DND-41 (cell line): ENCODE measurements at regions not wholly inside any gene's neighbourhood (a gene's known extent, or its start where the extent isn't known, plus 50 kb on each side); places are given as distances from the start of the nearest gene placed in this dataset.

Source experiments
- EZH2 ChIP-seq: IDR thresholded peaks from 3 replicates; pipeline ENCODE4 v1.6.1; 2012; ENCODE audit warnings: borderline replicate concordance, low read depth, mild to moderate bottlenecking, moderate library complexity, low read length, inconsistent platforms; ENCODE audit not compliant: severe bottlenecking
- TF ChIP-seq, protein P1 (sequence below): IDR thresholded peaks from 2 replicates; pipeline ENCODE4 v1.5.1; 2012; ENCODE audit warnings: borderline replicate concordance, low read length, moderate library complexity, mild to moderate bottlenecking; ENCODE audit not compliant: poor library complexity, severe bottlenecking; ENCODE audit errors: extremely low read depth

DNA sequence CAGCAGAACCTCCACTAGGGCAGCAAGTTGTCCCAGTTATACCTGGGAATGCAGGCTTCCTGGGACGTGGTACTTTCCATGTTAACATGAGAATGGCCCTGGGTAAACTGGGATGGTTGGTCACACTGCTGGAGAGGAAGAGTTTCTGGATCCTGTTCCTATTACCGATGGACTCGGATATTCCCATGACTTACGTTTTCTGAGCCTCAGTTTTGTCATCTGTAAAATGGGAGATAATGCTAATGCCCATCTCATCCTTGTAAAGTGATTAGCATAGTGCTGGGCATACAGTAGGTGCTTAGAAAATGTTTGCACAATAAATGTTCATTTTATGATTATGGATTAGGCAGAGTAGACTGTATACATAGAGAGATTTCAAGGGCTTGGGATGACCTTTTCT is 280.9 kb upstream of the EEF2KMT start:
- TF ChIP-seq, protein P1, sequence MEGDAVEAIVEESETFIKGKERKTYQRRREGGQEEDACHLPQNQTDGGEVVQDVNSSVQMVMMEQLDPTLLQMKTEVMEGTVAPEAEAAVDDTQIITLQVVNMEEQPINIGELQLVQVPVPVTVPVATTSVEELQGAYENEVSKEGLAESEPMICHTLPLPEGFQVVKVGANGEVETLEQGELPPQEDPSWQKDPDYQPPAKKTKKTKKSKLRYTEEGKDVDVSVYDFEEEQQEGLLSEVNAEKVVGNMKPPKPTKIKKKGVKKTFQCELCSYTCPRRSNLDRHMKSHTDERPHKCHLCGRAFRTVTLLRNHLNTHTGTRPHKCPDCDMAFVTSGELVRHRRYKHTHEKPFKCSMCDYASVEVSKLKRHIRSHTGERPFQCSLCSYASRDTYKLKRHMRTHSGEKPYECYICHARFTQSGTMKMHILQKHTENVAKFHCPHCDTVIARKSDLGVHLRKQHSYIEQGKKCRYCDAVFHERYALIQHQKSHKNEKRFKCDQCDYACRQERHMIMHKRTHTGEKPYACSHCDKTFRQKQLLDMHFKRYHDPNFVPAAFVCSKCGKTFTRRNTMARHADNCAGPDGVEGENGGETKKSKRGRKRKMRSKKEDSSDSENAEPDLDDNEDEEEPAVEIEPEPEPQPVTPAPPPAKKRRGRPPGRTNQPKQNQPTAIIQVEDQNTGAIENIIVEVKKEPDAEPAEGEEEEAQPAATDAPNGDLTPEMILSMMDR = no peak
- no peak for TF ChIP-seq EZH2
